Thymus (tissue), 11 donors: ENCODE measurements at regions not wholly inside any gene's neighbourhood (a gene's known extent, or its start where the extent isn't known, plus 50 kb on each side); places are given as distances from the start of the nearest gene placed in this dataset.

Source experiments
- DNase-seq, 9 donors: peaks; one replicate each; pipeline ENCODE4 v3.0.0-alpha.2; 2013; ENCODE audit warnings: low spot score in 9 of 9, low read depth in 6 of 9, missing footprints in 1 of 9
- H3K27ac ChIP-seq, 2 donors: one replicate each; pipeline ENCODE4 v1.5.1; 2013; ENCODE audit warnings: control low read depth in 1 of 2, low read depth in 1 of 2, low read length in 1 of 2, mild to moderate bottlenecking in 1 of 2, moderate library complexity in 1 of 2
- H3K27me3 ChIP-seq, 2 donors: one replicate each; pipeline ENCODE4 v1.5.1; 2013; ENCODE audit warnings: low read length in 1 of 2; ENCODE audit not compliant: control insufficient read depth in 2 of 2, insufficient read depth in 1 of 2
- H3K36me3 ChIP-seq, 2 donors: one replicate each; pipeline ENCODE4 v1.5.1; 2013; ENCODE audit warnings: low read length in 1 of 2, mild to moderate bottlenecking in 1 of 2, moderate library complexity in 1 of 2; ENCODE audit not compliant: control insufficient read depth in 2 of 2, insufficient read depth in 2 of 2
- H3K4me1 ChIP-seq, 2 donors: one replicate each; pipeline ENCODE4 v1.5.1; 2013; ENCODE audit warnings: low read length in 2 of 2; ENCODE audit not compliant: control insufficient read depth in 2 of 2, insufficient read depth in 2 of 2
- H3K4me3 ChIP-seq, 2 donors: one replicate each; pipeline ENCODE4 v1.5.1; 2013; ENCODE audit warnings: low read length in 2 of 2, control low read depth in 1 of 2, mild to moderate bottlenecking in 1 of 2
- H3K9me3 ChIP-seq, 2 donors: one replicate each; pipeline ENCODE4 v1.5.1; 2013; ENCODE audit warnings: low read length in 1 of 2, mild to moderate bottlenecking in 1 of 2; ENCODE audit not compliant: control insufficient read depth in 2 of 2, insufficient read depth in 1 of 2
- WGBS: extraction: QIAGEN DNeasy Blood & Tissue Kit; methylation state at CpG from one replicate; pipeline ENCODE4 v1.1.7; 2013; 5-methylcytosine and 5-hydroxymethylcytosine counted together
- donor health status: healthy.

DNA sequence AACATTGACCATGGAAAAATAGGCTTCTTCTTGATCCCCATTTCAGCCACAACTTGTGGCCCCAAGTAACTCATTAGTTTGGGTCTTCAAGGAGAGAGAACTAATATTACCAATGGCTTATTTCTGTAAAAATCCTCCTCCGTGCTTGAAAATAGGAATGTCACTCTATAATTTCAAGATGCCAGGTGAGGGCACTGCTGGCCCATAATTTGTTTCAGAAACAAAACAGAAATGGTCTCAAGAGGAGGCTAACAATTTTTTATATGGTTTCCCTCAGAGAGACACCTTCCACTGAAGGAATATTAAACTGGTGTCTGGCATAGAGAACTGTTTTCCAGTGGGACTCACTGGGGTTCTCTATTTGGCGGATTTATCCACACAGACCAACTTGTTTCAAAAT, 437.0 kb upstream of the TRPC7 start:
- 60% methylated on average over 2 of the region's 2 CpGs for WGBS
- no peak overlapping the region for H3K4me3 ChIP-seq
- no peak overlapping the region for H3K27ac ChIP-seq
- no peaks in the 10 kb centered on the region for H3K36me3 ChIP-seq
- no peaks in the 10 kb centered on the region for H3K4me1 ChIP-seq
- DNase-seq: no peak
- no peaks in the 10 kb centered on the region for H3K27me3 ChIP-seq
- no peaks in the 10 kb centered on the region for H3K9me3 ChIP-seq

DNA sequence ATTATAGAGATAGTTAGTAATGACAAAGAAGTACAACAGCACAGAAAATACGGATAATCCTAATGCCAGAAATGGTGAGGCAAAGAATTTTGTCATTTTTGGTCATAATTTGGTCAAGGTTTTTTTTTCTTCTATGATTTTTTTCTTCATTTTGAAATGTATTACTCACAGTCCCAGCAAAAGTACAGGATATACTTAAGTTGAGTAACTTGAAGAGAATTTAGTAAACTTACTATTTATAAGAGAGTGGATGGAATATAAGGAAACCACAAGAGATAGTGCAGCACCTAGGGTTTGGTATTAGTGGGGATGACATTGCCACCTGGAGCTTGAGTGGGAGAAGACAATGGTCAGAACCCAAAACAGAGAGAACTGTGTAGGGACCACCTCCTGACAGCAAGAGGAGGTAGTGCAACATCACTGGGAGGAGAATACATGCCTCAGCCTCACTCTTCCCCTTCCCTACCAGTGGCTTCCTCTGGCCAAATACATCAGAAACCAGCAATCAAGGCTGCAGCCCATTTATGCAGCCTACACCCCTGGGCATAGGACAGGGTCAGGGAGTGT, 434.5 kb upstream of the TRPC7 start:
- H3K27me3 ChIP-seq: no peaks in the 10 kb centered on the region
- H3K9me3 ChIP-seq: no peaks in the 10 kb centered on the region
- WGBS: 83% methylated on average over 1 of the region's 1 CpG
- H3K4me1 ChIP-seq: no peaks in the 10 kb centered on the region
- no peak for DNase-seq
- H3K36me3 ChIP-seq: no peaks in the 10 kb centered on the region
- no peak overlapping the region for H3K4me3 ChIP-seq
- no peak overlapping the region for H3K27ac ChIP-seq

DNA sequence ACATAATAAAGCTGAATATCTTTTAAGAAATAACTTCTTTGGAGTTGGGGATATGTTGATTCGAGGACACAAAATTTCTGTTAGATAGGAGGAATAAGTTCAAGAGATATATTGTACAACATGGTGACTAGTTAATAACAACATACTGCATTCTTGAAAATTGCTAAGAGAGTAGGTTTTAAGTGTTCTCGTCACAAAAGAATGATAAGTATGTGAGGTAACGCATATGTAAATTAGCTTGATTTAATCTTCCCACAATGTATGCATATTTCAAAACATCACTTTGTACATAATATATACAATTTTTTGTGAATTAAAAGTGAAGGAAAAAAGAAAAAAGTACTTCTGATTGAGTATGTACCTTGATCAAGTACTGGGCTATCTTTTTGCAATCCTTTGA, 428.0 kb upstream of the TRPC7 start:
- 93% methylated on average over 3 of the region's 3 CpGs for WGBS
- no peaks in the 10 kb centered on the region for H3K36me3 ChIP-seq
- H3K4me1 ChIP-seq: no peaks in the 10 kb centered on the region
- H3K4me3 ChIP-seq: no peak overlapping the region
- no peak for DNase-seq
- H3K27ac ChIP-seq: no peak overlapping the region
- H3K27me3 ChIP-seq: no peaks in the 10 kb centered on the region
- no peaks in the 10 kb centered on the region for H3K9me3 ChIP-seq

DNA sequence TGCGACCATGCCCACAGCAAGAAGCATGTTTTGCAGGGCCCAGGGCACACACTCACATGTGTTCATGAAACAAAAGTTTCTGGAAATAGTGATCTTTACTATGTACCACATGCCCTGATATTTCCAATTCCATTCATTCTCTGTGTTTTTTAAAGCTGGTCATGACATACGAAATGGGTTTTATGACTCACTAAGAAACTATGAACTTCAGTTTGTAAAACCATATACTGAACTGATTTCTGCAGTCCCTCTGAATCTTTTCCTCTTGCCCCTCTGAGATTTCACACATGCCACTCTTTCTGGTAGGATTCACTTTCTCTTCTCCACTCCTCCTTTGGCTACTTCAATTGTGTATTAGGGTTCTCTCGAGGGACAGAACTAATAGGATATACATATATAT, 416.1 kb upstream of the TRPC7 start:
- Histone ChIP-seq H3K9me3 (peaks cover 0 to 3% of the 10 kb centered on the region in 2 donors), H3K36me3 (no peaks in the 10 kb centered on the region)
- 95% methylated on average over 3 of the region's 3 CpGs for WGBS

DNA sequence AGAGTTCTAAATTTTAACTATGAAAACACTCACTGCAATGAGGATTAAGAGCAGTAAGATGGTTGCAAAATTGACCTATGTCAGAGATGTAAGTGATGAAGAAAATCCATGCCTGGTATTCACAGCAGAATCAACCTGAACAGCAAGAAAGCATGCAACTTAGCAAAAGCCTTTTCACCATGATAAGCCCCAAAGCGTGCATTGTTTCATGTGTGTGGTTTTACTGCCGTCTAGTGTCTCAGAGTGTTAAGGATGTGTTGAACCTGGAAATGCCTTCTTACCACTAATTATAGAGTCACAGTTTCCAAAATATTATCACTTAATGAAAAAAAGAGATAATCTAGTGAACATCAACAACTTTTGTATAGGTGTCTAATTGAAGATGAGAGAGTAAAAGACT, 415.2 kb upstream of the TRPC7 start:
- no peaks in the 10 kb centered on the region for H3K27me3 ChIP-seq
- WGBS: 58% methylated on average over 2 of the region's 2 CpGs
- H3K4me3 ChIP-seq: no peak overlapping the region
- H3K9me3 ChIP-seq: peaks cover 0 to 3% of the 10 kb centered on the region in 2 donors
- no peak overlapping the region for H3K27ac ChIP-seq
- no peaks in the 10 kb centered on the region for H3K4me1 ChIP-seq
- H3K36me3 ChIP-seq: no peaks in the 10 kb centered on the region
- no peak for DNase-seq

More for the DNA sequence above, 416.1 kb upstream of the TRPC7 start:
- Histone ChIP-seq H3K4me3 (no peak overlapping the region), H3K27me3 (no peaks in the 10 kb centered on the region), H3K27ac (no peak overlapping the region), H3K4me1 (no peaks in the 10 kb centered on the region)
- no peak for DNase-seq

DNA sequence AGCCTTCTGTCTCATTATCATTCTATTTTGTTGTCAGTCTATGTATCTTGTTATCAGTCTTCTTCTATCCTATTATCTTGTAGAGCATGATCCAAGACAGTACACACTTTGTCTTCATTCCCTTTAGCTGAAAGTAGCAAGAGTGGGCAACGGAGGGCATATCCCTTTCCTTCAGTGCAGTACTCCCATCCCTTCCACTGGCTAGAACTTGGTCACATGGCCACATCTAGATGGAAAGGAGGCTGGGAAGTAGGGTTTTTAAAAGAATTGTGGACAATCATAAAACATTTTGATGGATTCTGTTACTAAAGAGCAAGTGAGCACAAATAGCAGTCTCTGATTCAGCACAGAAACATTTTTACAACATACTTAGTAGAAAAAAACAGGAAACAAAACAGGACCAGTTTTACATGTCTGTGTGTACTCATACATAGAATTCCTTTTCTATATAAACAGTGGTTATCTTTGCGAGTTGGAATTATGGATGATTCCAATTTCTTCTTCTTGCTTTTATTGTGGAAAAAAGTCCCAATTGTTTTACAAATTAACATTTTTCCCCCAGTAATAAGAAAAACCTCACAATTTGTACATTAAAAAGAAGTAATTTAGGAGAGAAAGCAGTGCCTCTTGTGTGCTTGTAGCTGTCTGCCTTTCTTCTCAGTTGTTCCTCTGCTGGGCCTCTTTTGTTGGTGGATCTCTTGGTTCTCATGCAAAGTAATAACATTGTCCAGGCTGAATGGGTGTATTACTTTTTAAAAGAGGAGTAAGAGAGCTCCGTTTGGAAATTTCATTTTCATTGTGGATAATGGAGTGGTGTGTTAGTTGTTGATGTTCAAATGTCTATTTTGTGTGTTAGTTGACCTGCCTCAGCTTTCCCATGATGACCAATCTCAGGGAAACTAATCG, 410.9 kb upstream of the TRPC7 start:
- no peak overlapping the region for H3K27ac ChIP-seq
- DNase-seq: no peak
- H3K4me3 ChIP-seq: no peak overlapping the region
- H3K27me3 ChIP-seq: no peaks in the 10 kb centered on the region
- H3K36me3 ChIP-seq: no peaks in the 10 kb centered on the region
- no peaks in the 10 kb centered on the region for H3K9me3 ChIP-seq
- WGBS: 84% methylated on average over 4 of the region's 4 CpGs
- H3K4me1 ChIP-seq: no peaks in the 10 kb centered on the region

DNA sequence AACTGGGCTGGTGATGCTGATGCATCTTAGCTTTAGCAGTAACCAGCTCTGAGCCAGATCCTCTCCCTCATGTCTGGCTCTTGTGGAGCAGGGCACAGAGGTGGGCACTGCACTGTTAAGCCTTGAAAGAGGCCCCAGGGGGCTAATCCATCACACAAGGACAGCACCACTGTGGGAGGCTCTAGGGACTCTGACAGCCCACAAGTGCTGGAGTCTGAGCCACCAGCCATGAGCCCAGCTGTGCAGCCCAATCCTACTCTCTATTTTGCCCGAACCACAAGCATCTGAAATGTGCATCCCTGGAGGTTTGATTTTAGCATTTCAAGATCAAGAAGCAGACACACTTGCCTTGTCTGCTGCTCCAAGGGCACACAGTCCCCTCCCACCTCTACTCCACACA, 407.1 kb upstream of the TRPC7 start:
- Histone ChIP-seq H3K4me3 (no peak overlapping the region), H3K36me3 (no peaks in the 10 kb centered on the region), H3K9me3 (no peaks in the 10 kb centered on the region), H3K27ac (no peak overlapping the region), H3K27me3 (no peaks in the 10 kb centered on the region), H3K4me1 (no peaks in the 10 kb centered on the region)
- 70% methylated on average over 1 of the region's 1 CpG for WGBS
- DNase-seq: no peak

DNA sequence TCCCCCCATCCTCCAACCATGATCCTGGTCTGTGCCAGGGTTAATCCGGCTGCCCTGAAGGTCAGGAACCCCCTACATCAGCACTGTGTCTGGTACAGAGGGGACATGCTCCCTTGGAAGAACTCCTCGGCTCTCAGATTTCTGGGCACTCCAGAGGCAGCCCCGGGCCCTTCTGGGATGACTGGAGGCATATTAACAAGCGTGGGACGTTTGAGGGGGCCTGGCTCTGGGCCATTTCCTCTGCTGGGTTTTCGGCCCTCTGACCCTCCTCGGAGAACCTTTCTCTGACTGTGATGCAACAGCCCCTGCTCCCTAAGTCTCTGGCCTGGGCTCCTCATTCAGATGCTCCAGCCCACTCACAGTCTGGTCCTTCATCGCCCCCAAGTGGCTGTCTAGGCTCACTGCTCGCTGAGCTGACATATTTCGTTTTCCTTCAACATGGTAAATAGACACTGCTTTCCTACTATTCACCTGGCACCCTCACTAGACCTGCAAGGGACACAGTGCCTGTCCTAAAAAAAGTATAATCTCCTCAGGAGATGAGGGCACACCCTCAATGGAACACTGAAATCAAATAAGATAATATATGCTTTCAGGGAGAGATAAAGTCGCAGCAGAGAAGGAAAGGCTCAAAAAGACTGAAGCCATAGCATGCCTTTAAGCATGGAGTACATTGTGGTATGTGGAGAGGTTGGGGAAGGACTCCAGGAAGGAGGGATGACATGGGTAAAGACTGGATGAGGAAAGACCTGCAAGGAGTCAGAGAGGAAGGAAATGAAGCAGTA, 404.7 kb upstream of the TRPC7 start:
- Histone ChIP-seq H3K9me3 (no peaks in the 10 kb centered on the region), H3K27me3 (no peaks in the 10 kb centered on the region), H3K36me3 (no peaks in the 10 kb centered on the region), H3K4me3 (no peak overlapping the region), H3K4me1 (no peaks in the 10 kb centered on the region), H3K27ac (no peak overlapping the region)
- 44% methylated on average over 11 of the region's 11 CpGs for WGBS
- peak in 5 of 9 donors; percentile 6 to 38 (median 12) for DNase-seq

DNA sequence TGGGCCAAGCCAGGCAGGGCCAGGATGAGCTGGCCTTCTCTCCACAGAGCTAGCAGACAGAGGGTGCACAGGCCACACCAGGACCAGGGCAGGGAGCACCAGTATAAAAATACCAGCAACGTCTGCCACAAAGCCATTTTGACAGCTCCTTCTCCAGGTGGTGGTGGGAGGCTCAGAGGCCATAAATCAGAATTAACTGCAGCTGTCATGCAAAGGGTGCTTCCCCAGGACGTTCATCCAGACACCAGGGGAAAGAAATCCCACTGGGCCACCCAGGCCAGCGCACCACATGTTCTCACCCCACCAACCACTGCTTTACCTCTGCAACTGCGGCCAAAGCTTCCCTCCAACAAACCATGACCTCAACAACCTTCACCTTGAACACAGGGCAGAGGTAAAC, 403.7 kb upstream of the TRPC7 start:
- Histone ChIP-seq H3K9me3 (no peaks in the 10 kb centered on the region), H3K27me3 (no peaks in the 10 kb centered on the region), H3K27ac (no peak overlapping the region), H3K4me1 (no peaks in the 10 kb centered on the region), H3K36me3 (no peaks in the 10 kb centered on the region), H3K4me3 (no peak overlapping the region)
- no peak for DNase-seq
- 70% methylated on average over 4 of the region's 4 CpGs for WGBS
